ENCODE measurements at regions not wholly inside any gene's neighbourhood (a gene's known extent, or its start where the extent isn't known, plus 50 kb on each side); places are given as distances from the start of the nearest gene placed in this dataset.

- ATAC-seq: no peak
- TF ChIP-seq, protein P1, sequence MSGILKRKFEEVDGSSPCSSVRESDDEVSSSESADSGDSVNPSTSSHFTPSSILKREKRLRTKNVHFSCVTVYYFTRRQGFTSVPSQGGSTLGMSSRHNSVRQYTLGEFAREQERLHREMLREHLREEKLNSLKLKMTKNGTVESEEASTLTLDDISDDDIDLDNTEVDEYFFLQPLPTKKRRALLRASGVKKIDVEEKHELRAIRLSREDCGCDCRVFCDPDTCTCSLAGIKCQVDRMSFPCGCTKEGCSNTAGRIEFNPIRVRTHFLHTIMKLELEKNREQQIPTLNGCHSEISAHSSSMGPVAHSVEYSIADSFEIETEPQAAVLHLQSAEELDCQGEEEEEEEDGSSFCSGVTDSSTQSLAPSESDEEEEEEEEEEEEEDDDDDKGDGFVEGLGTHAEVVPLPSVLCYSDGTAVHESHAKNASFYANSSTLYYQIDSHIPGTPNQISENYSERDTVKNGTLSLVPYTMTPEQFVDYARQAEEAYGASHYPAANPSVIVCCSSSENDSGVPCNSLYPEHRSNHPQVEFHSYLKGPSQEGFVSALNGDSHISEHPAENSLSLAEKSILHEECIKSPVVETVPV (CRISPR knock-in tag; IDR thresholded peaks at IDR 0.05): no peak
- no peak for TF ChIP-seq ISL1 (CRISPR knock-in tag; IDR thresholded peaks at IDR 0.05)
- TF ChIP-seq OSR1 (CRISPR knock-in tag; IDR thresholded peaks at IDR 0.05): no peak
- TF ChIP-seq ZNF565 (CRISPR knock-in tag; conservative IDR thresholded peaks at IDR 0.05; ENCODE audit: low read depth): no peak
- TF ChIP-seq GLIS3 (CRISPR knock-in tag; IDR thresholded peaks at IDR 0.05): no peak
- no peak for TF ChIP-seq ARNTL (CRISPR knock-in tag; IDR thresholded peaks at IDR 0.05; ENCODE audit: borderline replicate concordance, low read depth)
- no peak for TF ChIP-seq PPARA (CRISPR knock-in tag; IDR thresholded peaks at IDR 0.05; ENCODE audit: borderline replicate concordance)
- TF ChIP-seq ZFP3 (CRISPR knock-in tag; IDR thresholded peaks at IDR 0.05): no peak
- TF ChIP-seq CSDC2 (CRISPR knock-in tag; IDR thresholded peaks at IDR 0.05): no peak
- TF ChIP-seq TCF4 (CRISPR knock-in tag; IDR thresholded peaks at IDR 0.05; ENCODE audit: borderline replicate concordance): no peak
- no peak for TF ChIP-seq POU6F1 (CRISPR knock-in tag; IDR thresholded peaks at IDR 0.05; ENCODE audit: borderline replicate concordance, low read depth)
- no peak for TF ChIP-seq TOX (CRISPR knock-in tag; IDR thresholded peaks at IDR 0.05; ENCODE audit: borderline replicate concordance)
- TF ChIP-seq ZFP30 (CRISPR knock-in tag; IDR thresholded peaks at IDR 0.05): no peak
- no peak for TF ChIP-seq ZNF70 (CRISPR knock-in tag; IDR thresholded peaks at IDR 0.05)
- no peak for TF ChIP-seq ESRRG (CRISPR knock-in tag; IDR thresholded peaks at IDR 0.05)
- no peak for TF ChIP-seq SNAI2 (CRISPR knock-in tag; IDR thresholded peaks at IDR 0.05)
- TF ChIP-seq, protein P2, sequence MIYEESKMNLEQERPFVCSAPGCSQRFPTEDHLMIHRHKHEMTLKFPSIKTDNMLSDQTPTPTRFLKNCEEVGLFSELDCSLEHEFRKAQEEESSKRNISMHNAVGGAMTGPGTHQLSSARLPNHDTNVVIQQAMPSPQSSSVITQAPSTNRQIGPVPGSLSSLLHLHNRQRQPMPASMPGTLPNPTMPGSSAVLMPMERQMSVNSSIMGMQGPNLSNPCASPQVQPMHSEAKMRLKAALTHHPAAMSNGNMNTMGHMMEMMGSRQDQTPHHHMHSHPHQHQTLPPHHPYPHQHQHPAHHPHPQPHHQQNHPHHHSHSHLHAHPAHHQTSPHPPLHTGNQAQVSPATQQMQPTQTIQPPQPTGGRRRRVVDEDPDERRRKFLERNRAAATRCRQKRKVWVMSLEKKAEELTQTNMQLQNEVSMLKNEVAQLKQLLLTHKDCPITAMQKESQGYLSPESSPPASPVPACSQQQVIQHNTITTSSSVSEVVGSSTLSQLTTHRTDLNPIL (CRISPR knock-in tag; IDR thresholded peaks at IDR 0.05; ENCODE audit: low read depth): no peak
- TF ChIP-seq ZNF8 (CRISPR knock-in tag; IDR thresholded peaks at IDR 0.05): no peak
- TF ChIP-seq TSHZ2 (CRISPR knock-in tag; IDR thresholded peaks at IDR 0.05): no peak
- no peak for TF ChIP-seq ZC3H10 (CRISPR knock-in tag; IDR thresholded peaks at IDR 0.05)
Measured at GRCh38 chr20:51212816-51213215, 189.9 kb upstream of the KCNG1 start.

DNA sequence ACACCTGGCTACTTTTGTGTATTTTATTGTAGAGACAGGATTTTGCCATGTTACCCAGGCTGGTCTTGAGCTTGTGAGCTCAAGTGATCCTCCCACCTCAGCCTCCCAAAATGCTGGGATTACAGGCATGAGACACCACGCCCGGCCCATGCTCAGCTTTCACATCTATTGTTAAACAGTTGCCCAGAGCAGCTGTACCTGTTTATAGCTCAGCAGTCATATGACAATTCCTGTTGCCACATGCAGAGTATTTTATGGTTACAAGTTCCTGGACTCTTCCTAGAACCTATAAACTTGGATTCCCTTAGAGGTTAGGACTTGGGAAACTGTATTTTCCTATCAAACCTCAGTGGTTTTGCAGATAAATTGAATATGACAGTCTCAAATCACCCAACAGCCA, 188.3 kb upstream of the KCNG1 start:
- ATAC-seq: no peak

More for the DNA sequence above, 188.3 kb upstream of the KCNG1 start:
- TF ChIP-seq TSHZ2 (CRISPR knock-in tag; IDR thresholded peaks at IDR 0.05) (no peak), OSR1 (CRISPR knock-in tag; IDR thresholded peaks at IDR 0.05) (no peak), TOX (CRISPR knock-in tag; IDR thresholded peaks at IDR 0.05; ENCODE audit: borderline replicate concordance) (no peak), ARNTL (CRISPR knock-in tag; IDR thresholded peaks at IDR 0.05; ENCODE audit: borderline replicate concordance, low read depth) (no peak), ZNF565 (CRISPR knock-in tag; conservative IDR thresholded peaks at IDR 0.05; ENCODE audit: low read depth) (no peak)

Data from SK-N-SH treated with all-trans-retinoic acid at 6 μM for 48 hours (cell line).